A549 (cell line): ENCODE measurements at regions not wholly inside any gene's neighbourhood (a gene's known extent, or its start where the extent isn't known, plus 50 kb on each side); places are given as distances from the start of the nearest gene placed in this dataset.

Experiments used
- CHD2 ChIP-seq: fragments of 150-350 bp; IDR thresholded peaks from 2 replicates; pipeline ENCODE4 v1.6.1; 2014; ENCODE audit warnings: low read length; ENCODE audit not compliant: partially characterized antibody
- EP300 ChIP-seq, 2 experiments: fragments of >200 bp; sonication (Bioruptor Twin); formaldehyde crosslinking; IDR thresholded peaks; 2 replicates in 1 of 2; 3 replicates in 1 of 2; pipeline ENCODE4 v1.6.1; 2016 to 2017
- POLR2A ChIP-seq: IDR thresholded peaks from 2 replicates; pipeline ENCODE4 v1.6.1; 2012; ENCODE audit warnings: mild to moderate bottlenecking, low read length

GRCh38 chr7:65459438-65459837, 85.8 kb downstream of the ZNF92 start:
- TF ChIP-seq POLR2A: no peak
- TF ChIP-seq EP300 (IDR thresholded peaks at IDR 0.05): no peak
- TF ChIP-seq CHD2: no peak
